K562 (cell line): ENCODE measurements at regions not wholly inside any gene's neighbourhood (a gene's known extent, or its start where the extent isn't known, plus 50 kb on each side); places are given as distances from the start of the nearest gene placed in this dataset.

Experiments used
- ATF4 ChIP-seq: fragments of 450-650 bp; formaldehyde crosslinking; IDR thresholded peaks from 2 replicates; pipeline ENCODE4 v1.4.0; 2022; ENCODE audit warnings: mild to moderate bottlenecking, moderate library complexity
- CHD7 ChIP-seq: fragments of 200-600 bp; sonication (generic); IDR thresholded peaks from one replicate; pipeline ENCODE4 v1.6.1; 2012; ENCODE audit warnings: mild to moderate bottlenecking, low read depth, low read length, inconsistent platforms
- DMBX1 ChIP-seq: fragments of 250-450 bp; sonication (Bioruptor Pico); IDR thresholded peaks from 2 replicates; pipeline ENCODE4 v1.8.0; 2022; ENCODE audit warnings: inconsistent platforms, mild to moderate bottlenecking, moderate library complexity, borderline replicate concordance
- ELF1 ChIP-seq: fragments of 200-800 bp; sonication (Bioruptor generic); IDR thresholded peaks from 2 replicates; pipeline ENCODE4 v1.6.1; 2016; ENCODE audit warnings: missing genetic modification characterization, missing compliant biosample characterization
- MITF ChIP-seq: IDR thresholded peaks from 2 replicates; pipeline ENCODE4 v1.6.1; 2014; ENCODE audit warnings: antibody characterized with exemption
- POLR2A ChIP-seq: fragments of 450-650 bp; conservative IDR thresholded peaks from 2 replicates; pipeline ENCODE4 v1.6.1; 2016
- UBTF ChIP-seq, 2 experiments: IDR thresholded peaks; 2 replicates each; pipeline ENCODE4 v1.6.1; 2012; ENCODE audit warnings: improper control_type of control experiment in 2 of 2, low read depth in 2 of 2, low read length in 2 of 2, borderline replicate concordance in 1 of 2

GRCh38 chr10:27612551-27613035 is 108.5 kb downstream of the RAB18 start (continued):
- TF ChIP-seq CHD7 (no peak), DMBX1 (no peak), POLR2A (no peak), ELF1 (tag) (no peak), ATF4 (CRISPR knock-in tag) (no peak), MITF (no peak), UBTF (IDR thresholded peaks at IDR 0.05; ENCODE audit: borderline replicate concordance in 1 of 2, low read depth in 2 of 2, low read length in 2 of 2) (no peak)
